ENCODE measurements at regions not wholly inside any gene's neighbourhood (a gene's known extent, or its start where the extent isn't known, plus 50 kb on each side); places are given as distances from the start of the nearest gene placed in this dataset.

DNA sequence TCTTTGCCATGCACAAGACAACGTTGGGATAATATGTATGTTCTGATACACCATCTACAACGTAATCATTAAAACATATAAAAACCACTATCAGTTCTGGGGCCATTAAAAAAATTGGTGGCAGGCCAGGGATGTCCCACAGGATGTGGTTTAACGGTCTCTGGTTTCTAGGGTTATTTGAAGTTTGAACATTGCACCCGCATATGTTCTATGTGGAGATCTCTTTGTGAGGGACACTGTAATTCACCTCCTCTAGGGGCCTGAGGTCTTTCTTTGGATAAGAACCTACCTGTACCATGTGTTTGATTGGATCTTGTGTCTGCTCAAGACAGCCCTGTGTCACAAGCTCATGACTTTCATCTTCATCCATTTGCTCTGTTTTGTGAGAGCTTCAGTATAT lies 73.2 kb downstream of the GGTLC2 start:
- TF ChIP-seq CTCF (IDR thresholded peaks at IDR 0.05) (no peak), ZFX (IDR thresholded peaks at IDR 0.05; ENCODE audit: borderline replicate concordance) (no peak)
